ENCODE measurements at regions not wholly inside any gene's neighbourhood (a gene's known extent, or its start where the extent isn't known, plus 50 kb on each side); places are given as distances from the start of the nearest gene placed in this dataset.

DNA sequence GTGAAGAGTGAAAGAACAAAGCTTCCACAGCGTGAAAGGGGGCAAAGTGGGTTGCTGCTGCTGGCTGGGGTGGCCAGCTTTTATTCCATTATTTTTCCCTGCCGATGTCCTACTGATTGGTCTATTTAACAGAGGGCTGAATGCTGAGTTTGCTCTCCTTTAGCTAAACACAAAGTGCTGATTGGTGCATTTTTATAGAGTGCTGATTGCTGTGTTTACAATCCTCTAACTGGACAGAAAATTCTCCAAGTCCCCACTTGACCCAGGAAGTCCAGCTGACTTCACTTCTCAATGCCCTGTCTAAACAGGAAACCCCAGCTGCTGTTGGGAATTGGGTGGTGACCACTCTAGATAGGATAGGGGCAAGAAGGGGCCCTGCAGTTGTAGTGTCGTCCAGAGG is 335.6 kb upstream of the RBMY1B start:
- DNase-seq, result no peak

DNA sequence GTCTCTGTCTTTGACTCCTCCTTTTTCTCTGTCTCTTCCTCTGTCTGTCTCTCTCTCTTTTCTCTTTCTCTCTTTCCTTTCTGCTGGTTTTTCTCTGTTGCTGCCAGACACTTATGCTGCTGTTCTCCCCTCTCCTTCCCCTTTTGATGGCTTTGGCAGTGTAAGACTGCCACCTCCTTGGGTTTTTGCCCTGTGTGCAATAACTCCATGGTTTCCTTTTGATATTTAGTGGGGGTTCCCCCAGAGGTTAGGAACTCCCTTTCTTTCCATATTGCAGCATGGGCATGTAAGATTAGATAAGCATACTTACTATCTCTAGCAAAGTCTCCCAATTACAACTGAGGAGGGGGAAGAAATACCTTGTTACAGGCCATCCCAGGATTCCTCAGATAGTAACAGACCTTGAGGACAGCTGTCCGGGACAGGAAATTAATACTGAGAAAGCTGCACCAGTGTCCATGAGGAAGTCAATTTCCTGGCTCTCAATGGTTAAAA is 333.8 kb upstream of the RBMY1B start:
- DNase-seq, result no peak

DNA sequence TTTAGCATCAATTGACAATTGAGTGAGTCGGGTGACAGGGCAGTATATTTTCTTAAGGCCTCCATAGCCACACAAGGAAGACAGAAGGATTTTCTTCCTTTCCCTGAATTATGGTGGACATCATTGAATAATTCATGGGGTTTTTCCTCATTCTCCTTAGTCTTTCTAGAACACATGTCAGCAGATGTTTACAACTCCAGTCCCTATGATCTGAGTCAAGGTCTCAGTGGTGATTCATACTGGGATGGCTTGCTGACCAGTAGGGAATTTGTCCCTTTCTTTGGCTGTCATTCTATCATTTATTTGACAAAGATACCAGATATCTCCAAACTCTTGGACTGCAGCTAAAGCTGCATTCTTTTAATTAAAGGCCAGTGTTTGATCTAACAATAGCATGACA is 332.9 kb upstream of the RBMY1B start:
- DNase-seq, result no peak

DNA sequence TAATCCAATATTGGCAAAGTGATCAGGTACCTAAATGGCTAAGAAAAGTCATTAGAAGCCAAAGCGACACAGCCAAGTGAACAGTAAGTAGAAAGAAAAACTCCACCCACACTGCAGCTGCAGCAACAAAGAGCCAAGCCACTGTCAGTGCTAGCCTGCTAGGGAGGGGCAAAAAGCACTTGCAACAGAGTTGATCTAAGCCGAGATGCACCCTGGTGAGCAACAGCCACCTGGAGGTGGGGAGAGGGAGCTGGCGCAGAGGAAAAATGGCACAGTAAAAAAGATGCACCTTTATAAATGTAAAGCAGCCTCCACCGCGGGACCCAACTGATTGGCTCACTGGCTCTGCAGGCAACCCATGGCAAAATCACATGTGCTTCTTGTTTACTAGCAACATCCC is 330.2 kb upstream of the RBMY1B start:
- DNase-seq, result peak; percentile 27

DNA sequence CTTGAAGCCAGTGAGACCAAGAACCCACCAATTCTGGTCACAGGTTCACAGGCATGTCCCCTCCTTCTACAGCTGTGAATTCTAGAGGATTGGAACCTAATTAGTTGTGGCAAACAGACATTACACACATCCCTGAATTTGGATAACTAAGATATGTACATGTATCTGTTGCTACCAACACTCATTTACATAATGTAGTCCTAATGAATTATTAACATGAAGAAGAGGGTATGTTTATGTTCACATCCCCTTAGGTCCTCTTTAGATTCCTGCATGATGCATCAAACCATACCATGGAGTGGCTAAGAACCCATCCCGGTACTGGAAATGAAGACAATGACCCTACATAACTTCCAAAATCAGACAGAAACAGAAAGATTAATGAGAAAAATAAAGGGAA is 326.9 kb upstream of the RBMY1B start:
- DNase-seq, result no peak

DNA sequence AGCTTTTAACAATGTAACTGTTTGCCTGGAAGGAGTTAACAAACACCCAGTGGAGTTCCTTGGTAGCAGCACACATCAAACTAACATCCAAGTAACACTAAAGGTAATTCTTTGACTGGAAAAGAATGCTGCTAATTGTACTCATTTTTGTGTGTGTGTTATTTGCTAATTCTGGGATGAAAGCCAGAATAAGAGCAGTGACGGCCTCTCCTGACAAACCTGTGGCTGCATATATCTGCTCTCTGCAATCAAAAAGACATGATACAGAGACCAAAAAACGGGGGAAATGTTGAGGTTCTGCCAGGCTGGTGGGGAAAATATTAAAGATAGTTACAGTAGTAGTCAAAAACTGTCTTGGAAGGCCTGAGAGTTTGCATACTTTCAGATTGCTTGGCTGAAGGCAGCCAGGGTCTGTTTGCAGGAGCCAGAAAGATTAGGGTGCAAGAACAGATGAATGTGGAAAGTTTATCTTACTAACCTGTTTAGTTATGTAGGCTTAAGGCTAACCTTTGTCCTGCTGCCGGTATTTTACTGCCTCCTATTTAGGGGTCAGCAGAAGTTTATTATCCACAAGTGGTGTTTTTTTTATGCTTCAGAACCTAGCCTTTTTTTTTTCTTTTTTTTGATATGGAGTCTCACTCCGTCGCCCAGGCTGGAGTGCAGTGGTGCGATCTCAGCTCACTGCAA is 325.6 kb upstream of the RBMY1B start:
- DNase-seq, result no peak

DNA sequence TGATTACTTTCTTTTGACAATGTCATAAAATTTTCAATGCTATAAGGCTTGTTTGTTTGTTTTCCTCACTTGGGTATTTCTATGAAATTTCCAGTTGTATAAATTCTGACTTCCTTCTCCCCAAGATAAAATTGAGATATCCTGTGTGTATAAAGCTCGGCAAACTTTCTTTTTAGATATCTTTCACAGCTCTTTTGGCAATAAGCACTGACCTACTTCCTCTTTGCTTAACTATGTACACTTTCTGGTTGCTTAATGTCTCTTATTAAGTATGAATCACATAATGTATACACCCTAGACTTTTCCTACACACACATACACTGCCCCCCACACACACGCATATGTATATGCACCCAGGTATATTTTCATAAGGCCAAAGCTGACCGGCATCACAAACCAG is 318.4 kb upstream of the RBMY1B start:
- no peak for DNase-seq

- no peak for DNase-seq
These were observed 310.9 kb upstream of the RBMY1B start for GRCh38 chrY:21200246-21200645.

GRCh38 chrY:21227849-21228248 is 283.3 kb upstream of the RBMY1B start:
- DNase-seq, result no peak

GRCh38 chrY:21240221-21240620 is 270.9 kb upstream of the RBMY1B start:
- no peak for DNase-seq

DNA sequence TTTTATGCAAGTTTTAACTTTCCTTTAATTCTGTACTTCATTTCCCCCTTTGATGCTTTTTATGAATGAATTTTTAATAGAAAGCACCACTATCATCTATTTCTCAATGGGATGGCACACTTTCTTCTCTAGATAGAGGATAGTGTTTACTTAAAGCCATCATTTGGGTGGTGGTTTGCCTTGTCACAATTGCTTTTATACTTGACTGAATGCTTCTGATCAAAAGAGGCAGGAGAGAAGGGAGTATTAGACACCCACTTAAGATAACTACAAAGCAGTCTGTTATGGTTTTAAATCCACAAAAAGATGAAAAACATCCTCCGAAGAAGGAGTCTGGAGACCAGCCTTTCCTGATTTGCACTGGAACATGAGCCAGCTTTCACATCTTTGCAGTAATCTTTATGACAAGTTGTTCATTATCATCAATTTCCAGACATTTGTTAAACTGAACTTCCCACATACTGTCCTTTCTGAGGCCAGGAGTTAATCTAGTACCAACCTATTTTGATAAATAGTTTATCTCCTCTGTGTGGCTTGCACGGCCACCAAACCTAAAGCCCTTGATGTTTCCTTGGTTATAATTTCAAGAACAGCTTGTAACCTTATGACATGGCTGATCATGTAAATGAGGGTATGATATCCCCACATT is 270.4 kb upstream of the RBMY1B start:
- DNase-seq, result no peak

DNA sequence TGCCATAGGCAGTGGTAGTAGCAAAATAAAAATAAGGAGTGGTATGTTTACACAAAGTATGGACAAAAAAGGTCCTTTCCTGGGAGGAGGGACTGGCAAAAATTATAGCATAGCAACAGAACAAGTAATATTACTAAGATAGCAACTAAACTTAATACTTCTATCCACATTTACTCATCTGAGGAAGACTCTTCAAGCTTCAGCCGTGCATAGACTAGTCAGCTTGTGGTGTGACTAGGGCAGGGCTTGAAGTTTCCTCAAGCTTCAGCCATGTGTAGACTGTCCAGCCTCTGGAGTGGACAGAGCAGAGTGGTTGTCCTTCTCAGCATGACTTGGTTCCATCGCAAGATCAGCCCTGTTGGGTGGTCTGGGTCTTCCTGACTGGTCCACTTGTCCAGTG is 268.3 kb upstream of the RBMY1B start:
- DNase-seq, result no peak

DNA sequence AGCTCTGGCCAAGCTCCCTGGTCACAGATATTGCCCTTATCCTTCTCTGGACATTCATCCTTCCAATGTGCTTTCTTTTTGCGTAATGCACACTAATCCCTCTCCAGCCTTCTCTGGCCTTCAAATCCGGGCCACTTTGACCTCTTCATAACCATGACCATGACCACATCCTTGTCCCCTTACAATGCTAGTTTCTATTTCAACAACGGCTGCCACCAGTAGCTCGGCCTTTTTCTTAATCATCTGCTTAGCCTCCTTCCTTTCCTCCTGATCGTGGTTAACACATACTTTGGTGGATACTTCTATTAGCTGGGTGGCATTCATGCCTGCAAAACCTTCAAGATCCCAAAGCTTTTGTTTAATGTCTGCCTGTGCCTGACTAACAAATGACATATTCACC is 264.4 kb upstream of the RBMY1B start:
- no peak for DNase-seq

DNA sequence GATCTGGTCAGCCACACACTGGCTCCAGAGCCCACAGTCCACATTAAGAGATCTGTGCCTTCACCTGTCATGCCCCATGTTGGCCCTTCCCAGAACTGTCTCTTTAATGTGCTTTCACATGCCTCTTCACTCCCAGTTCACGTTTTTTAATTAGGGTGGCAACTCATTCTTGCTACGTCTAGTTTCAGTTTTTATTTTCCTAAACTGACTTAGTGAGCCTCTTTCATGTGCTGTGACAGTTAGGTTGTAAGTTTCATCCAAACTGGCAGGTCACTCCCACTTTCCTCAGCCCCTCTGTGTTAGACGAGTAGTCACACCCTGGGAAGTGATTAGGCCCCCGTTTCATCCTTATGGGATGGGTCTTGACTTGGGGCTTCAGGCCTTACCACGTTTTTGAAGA is 262.5 kb upstream of the RBMY1B start:
- no peak for DNase-seq

- DNase-seq, result no peak
These were observed 257.5 kb upstream of the RBMY1B start for GRCh38 chrY:21253455-21254248.

DNA sequence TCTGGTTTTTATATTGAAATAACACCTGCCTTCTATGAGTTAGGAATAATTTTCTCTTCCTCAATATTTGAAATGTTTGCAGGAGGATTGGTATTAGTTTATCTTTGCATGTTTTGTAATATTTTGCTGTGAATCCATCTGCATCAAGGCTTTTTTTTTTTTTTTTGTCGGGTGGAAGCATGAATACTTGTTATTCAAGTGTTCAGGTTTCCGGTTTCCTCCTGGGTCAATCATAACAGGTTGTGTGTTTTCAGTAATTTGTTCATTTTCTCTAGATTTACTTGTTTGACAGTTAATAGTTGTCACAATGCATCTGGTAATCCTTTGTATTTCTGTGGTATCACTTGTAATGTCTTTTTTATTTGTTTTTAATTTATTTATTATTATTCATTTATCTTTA is 256.7 kb upstream of the RBMY1B start:
- no peak for DNase-seq

- no peak for DNase-seq
These were observed 254.3 kb upstream of the RBMY1B start for GRCh38 chrY:21256820-21257219.

DNA sequence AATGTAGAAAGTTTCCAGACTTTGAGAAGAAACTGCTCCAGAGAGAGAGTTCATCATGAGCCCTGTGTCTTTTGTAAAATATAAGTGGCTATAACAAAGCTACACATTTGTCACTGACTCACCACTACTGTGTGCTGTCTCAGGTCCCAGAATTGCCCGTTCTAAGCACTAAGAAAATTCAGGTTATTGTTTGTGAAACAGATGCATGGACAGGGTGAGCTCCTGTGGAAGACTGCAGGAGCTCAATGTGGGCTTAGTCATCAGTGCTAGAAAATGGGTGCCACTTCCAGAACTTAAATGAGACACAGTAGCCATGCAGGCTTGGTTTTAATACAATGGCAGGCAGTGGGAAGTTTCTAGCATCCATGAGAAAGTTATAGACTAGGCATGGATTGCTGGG is 251.4 kb upstream of the RBMY1B start:
- DNase-seq, result no peak

GRCh38 chrY:21260325-21260724 is 250.8 kb upstream of the RBMY1B start:
- DNase-seq, result no peak

GRCh38 chrY:21261158-21261557 is 250.0 kb upstream of the RBMY1B start:
- DNase-seq, result no peak

GRCh38 chrY:21266751-21267150 is 244.4 kb upstream of the RBMY1B start:
- no peak for DNase-seq

- no peak for DNase-seq
These were observed 244.0 kb upstream of the RBMY1B start for GRCh38 chrY:21267164-21267563.

DNA sequence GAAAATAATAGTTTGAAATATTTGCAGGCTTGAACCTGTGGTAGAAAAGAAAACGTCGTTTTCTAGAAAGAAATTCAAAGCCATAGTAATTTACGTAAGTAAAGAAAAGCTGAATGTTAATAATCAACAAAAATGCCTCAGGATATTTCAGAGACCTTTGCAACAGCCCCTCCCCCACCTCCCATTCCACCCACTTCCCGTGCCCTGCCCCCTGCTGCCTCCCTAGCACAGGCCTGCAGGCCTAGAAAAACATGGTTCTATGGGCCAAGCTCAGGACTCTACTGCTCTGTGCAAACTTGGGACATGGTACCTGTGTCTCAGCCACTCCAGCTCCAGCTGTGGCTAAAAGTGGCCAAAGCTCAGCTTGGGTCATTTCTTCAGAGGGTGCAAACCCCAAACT is 223.4 kb upstream of the RBMY1B start:
- DNase-seq, result no peak

DNA sequence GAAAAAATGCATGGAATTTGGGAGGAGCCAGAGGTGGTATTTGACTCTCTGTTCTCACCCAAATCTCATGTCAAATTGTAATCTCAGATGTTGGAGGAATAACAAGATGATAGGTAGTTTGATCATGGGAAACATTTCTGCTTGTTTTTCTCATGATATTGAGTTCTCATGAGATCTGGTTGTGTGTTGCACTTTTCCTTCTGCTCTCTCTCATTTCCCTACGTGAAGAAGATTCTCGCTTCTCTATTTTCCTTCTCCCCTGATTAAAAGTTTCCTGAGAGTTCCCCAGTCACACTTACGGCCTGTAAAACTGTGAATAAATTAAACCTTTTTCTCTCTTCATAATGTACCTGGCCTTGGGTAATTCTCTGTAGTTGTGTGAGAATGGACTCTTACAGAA is 222.2 kb upstream of the RBMY1B start:
- no peak for DNase-seq

All from stimulated activated CD8-positive, alpha-beta memory T cell treated with anti-CD3 and anti-CD28 coated beads, Interleukin-4, amount 100 ng/mL, for 48 hours (primary cell).